ENCODE measurements at regions not wholly inside any gene's neighbourhood (a gene's known extent, or its start where the extent isn't known, plus 50 kb on each side); places are given as distances from the start of the nearest gene placed in this dataset.
A peak's percentile ranks its signal among the peaks of the same experiment; 100 is the strongest.

DNA sequence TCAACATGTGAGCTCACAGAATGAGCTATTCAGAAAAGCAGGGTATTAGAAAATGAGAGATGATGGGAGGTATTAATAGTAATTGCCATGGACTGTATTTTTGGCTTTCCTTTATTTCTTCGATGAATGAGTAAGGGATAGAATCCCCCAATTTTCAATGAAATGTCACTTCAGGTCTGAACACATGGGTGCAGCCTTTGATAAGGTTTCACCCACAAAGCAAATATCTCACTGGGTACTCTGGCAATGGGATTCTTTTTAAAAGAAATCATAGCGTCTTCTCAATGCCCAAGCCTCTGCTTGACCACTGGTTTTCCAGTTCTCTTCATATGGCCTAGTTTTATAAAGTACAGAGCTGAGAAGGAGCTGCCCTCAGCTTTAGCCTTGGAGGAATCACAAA is 610.5 kb upstream of the FANCL start:
- DNase-seq (no peak), ATAC-seq (no peak)
- intact Hi-C loops (cut with micrococcal nuclease), result no loop called here

DNA sequence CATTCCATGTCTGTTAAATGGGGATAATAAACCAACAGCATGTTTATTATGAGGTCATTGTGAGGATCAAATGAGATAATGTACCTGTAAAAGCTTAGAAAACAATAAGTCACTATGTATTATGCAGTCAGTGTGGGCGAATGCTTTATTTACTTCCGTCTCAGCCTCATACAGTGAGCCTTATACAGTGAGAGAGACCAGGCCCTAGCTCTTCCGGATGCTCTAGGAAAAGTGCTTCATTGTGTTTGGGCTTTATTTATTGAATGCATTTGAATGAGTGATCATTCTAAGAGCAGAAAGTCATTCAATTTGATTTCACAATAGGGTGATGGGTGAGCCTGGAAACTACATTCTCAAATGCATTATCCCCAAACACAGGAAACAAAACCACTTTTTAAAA is 603.9 kb upstream of the FANCL start:
- intact Hi-C loops (cut with micrococcal nuclease), result no loop called here
- no peak for DNase-seq
- no peak for ATAC-seq

DNA sequence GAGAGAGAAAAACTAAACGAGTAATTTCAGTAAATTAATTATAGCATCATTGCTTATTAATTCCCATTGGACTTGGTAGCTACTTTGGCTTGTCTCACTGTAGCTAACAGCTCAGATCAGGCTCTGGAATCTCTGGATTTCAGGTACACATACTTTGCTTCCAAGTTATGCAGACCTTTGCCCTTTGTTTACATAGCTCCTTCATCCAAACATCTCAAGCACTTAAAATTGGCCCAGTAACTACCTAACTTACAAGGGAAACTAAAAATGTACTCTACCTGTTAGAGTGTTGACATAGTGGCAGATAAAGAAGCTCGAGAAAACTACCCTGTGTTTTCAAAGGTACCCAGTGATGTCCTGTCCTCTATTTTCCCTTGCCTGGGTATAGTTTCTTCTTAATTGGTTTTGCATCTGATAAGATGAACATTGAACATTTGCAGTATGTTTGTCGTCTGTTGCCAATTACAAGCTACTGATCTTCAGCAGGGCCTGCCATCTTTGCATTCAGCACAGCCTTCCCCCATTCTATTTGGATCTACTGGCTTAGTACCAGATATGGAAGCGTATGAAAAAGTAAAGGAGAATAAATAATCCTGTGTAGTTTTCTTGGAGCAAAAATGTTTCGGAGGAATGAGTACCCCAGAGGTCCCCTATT is 601.5 kb upstream of the FANCL start:
- intact Hi-C loops (cut with micrococcal nuclease), result no loop called here
- no peak for ATAC-seq
- no peak for DNase-seq

DNA sequence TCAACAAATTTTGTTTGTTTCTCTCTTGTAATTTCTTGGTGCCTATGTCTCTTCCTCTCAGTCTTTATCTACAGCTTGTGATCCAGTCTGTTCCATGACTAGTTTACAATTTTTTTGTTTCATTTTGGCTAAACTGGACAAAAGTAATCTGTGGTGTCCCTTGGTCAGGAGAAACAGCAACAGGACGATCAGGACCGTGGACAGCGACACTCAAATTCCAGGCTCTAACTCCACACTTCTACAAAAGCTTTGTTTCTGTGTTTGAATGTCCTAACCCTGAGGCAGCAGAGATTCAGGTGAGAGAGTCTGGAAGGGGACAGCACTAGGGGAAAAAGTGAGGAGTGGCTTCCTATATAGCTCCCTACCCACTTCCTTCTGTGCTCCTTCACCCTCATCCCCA is 593.3 kb upstream of the FANCL start:
- DNase-seq (peak; percentile 28), ATAC-seq (no peak)
- intact Hi-C loops (cut with micrococcal nuclease), result no loop called here

DNA sequence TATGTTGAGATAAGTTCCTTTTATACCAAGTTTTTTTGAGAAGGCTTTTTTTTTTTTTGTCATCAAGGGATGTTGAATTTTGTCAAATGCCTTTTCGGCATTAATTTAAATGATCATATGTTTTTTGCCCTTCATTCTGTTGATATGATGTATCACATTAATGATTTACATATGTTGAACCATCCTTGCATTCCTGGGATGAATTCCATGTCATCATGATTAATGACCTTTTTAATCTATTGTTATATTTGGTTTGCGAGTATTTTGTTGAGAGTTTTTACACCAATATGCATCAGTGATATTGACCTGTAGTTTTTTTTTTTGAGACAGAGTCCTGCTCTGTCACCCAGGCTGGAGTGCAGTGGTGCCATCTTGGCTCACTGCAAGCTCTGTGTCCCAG is 585.7 kb upstream of the FANCL start:
- ATAC-seq (no peak), DNase-seq (no peak)
- intact Hi-C loops (cut with micrococcal nuclease), result no loop called here

DNA sequence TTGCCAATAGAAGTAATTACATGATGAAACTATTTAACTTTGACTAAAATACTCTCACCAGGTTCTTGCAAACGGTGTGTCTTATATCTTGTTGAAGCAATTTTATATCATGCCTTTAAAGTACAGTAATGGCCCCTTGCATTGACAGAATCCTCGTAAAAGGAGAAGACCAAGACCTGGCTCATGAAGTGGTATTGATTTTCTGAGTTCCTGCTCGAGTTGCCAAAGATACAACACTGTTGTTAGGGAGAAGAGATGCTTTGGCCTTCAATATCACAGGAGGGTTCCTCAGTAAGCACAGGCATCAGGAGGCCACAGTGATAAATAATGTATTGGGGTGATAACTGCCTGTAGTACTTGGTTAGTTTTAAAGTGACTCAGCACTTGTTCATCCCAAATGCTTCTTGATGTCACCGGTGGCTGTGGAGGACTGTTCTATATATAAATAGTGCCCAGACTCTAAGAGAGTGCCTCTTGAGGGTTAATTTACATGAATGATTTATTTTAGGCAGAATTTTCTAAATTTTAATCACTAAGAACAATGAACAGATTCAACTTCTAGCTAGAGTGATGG is 571.7 kb upstream of the FANCL start:
- ATAC-seq, result no peak
- DNase-seq, result no peak
- intact Hi-C loops (cut with micrococcal nuclease), result no loop called here

DNA sequence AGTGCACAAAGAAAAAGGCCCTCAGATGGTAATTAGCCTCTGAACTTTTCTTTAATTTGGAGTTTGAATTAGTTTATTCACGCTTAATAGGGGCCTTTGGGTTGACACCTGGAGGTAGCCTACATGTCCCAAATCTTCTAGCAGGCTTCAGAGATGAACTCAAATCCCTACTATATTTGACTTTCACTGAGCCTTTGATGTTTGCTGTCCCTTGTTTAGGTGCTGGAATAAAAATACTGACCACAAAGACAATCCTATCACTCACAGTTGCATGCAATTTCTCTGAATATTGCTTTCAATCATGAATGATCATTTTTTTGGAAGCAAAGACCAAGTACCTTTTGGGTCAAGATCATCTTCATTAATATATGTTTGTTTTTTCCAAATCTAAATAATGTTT is 564.0 kb upstream of the FANCL start:
- intact Hi-C loops (cut with micrococcal nuclease), result no loop called here
- DNase-seq, result no peak
- no peak for ATAC-seq

DNA sequence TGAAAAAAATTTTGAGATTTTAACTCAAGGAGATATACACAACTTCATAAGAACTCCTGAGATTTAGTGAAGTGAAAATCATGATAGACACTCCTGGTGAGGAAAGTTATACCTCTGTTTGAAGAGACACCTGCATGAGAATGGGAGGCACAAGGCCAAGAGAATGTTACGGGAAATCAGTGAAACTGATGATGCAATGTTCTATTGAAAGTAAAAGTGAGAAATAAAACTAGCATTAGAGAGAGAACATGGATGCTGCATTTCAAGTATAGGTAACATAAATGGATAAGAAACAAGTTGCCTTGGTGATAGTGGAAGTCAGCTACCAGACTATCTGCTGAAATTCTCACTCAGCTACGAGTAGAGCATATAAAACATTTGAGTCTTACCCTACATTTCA is 562.1 kb upstream of the FANCL start:
- no peak for ATAC-seq
- intact Hi-C loops (cut with micrococcal nuclease), result no loop called here

DNA sequence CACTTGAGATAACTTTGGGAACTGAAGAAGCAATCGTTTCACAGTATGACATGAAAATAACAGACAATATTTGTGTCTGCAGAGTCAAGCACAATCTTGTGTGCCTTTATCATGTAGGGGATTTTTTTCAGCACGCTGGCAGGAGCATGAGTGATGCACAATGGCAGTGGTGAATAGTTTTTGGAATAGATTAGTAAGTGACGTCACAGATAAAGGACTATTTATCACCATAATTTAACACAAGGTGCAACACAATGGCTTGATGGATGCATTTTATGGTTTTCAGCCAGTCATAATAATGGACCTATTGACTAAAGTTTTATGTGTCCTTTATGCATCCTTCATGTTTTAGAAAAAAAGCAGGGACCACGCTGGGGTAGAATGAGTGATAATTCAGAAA is 559.8 kb upstream of the FANCL start:
- intact Hi-C loops (cut with micrococcal nuclease), result no loop called here
- no peak for ATAC-seq

More for the DNA sequence above, 562.1 kb upstream of the FANCL start:
- DNase-seq, result no peak

DNA sequence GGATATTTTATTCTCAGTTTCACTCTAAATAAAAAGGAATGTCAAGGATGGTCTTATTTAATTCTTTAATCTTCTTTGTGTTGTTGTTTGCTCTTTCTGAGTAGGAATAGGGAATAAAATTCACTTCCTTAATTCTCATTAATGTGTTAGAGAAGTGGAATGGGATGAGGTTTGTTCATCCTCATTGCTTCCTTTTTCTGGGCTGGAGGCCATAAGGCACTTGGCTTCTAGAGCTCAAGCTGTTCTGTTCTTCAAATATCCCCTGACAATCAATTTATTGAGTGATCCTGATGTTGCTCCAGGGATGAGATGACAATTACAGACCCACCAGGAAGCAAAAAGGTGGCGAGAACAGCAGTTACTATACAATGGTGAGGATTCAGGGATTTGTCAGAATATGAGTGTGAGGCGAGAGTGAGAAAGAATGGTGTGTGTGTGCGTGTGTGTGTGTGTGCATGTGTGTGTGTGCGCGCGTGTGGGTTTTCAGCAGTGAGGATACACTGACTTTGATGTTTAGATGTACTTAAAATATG is 557.6 kb upstream of the FANCL start:
- intact Hi-C loops (cut with micrococcal nuclease), result no loop called here
- ATAC-seq (no peak), DNase-seq (no peak)

More for the DNA sequence above, 559.8 kb upstream of the FANCL start:
- no peak for DNase-seq

DNA sequence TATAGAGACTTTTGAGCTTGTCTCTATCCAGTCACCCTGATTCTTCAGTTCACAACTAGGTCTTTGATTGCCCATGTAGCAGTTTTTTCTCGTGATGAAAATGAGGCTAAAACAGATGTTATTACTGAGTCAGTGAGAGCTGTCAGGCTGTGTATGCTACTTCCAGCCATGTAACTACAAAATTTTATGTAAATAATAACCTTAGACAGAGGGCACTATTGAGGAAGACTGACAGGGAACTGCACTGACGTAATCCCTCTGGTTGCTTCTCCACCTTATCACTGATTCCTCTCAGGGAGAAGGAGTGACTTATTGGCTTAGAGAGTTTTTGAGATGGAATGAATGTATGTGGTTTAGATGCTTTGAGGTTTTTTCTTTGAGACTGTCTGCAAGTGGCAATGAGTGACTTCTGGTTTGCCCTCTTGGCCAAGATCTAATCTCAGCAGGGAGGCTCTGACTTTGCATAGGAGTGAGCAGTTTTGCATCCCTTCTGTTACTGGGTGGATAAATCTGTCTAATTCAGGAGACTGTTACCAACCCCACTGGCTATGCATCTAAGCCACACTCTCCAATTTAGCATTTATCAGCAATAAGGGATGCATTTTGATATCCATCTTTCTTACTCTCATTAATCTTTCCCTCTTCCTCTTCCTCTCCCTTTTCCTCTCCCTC is 555.2 kb upstream of the FANCL start:
- no peak for DNase-seq
- intact Hi-C loops (cut with micrococcal nuclease), result no loop called here
- no peak for ATAC-seq

DNA sequence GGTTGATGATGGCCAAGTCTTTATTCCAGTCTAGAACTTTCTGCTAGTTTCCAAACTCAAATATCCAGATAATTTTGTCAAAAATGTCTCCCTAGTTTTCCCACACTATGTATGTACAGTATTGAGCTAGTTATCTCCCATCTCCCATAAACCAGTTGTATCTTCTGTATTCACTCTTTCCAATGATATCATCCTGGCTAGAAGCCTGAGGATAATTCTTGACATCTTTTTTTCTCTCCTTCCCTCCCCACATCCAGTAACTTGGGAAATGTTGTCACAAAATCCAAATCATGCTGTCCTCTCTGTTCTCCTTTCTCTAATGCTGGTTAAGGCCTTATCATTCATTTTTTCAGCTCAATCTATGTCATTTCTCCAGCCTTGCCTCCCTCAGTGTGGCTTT is 553.8 kb upstream of the FANCL start:
- ATAC-seq (no peak), DNase-seq (no peak)
- intact Hi-C loops (cut with micrococcal nuclease), result no loop called here

DNA sequence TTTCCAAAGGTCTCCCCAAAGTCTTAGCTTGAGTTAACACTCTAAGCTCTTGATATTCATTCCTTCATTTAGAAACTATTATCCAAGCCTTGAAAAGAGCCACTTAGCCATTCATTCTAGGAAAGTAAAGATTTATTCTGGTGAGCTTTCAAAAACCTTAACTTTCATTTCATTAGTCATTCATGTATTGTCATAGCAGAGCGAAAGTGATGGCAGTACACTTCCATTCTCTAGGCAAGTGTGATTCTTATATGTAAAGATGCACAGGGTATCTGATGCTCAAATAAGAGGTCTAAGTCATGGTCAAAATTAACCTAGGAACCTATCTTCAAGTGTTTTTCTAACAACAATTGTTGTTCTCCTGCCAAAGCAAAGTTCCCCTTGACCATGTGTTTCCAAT is 553.0 kb upstream of the FANCL start:
- DNase-seq, result no peak
- intact Hi-C loops (cut with micrococcal nuclease), result no loop called here
- no peak for ATAC-seq

DNA sequence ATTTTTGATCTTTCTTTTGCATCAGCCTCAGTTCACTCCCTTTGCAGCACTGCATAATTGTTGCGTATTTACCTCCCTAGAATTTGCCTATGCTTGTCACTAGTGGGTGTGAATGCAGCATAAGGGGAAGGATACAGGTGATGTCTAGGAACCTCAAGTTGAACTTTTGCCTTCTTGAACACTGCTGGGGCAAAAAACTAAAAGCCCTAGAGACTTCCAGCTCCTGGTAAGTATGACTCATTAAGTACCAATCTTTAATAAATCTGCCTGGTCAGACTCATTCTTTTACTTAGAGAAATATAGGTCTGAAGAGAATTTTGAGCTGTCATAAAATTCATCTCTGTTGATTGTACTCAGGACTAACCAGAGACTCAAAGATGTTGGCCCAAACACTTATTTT is 547.3 kb upstream of the FANCL start:
- intact Hi-C loops (cut with micrococcal nuclease), result no loop called here
- ATAC-seq (no peak), DNase-seq (no peak)

DNA sequence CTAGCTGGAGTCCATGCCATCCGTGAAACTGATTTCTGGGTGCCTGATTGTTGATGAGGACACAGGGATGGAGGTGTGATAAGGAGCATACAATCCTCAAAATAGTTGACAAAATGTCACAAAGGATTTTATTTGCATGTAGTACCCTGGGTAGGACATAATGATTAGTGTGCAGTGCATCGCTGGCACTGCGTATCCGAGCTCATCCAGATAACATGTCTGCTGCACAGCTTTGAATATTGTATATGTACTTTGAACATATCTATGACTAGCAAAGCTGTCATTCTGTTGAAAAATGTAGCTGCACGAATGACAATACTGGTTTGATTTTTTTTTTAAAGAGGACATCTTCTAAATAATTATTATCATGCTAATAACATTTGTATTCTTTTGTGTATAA is 529.7 kb upstream of the FANCL start:
- intact Hi-C loops (cut with micrococcal nuclease), result no loop called here
- DNase-seq (no peak), ATAC-seq (no peak)

DNA sequence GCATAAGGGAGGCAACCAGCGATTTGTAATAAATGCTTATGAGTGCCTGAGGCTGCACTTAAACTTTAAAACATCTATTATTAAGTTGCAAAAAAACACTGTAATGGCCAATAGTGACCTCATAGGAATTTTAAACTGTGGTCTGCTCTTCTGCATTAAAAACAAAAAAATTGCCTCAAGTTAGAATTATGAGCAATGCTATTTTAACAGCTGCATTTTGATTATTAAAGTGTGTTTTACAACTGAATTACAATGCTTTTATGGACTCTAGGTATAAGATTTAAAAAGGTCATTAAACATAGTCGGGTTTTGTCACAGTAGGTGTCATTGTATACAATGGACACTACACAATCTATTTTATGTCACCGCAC is 528.7 kb upstream of the FANCL start:
- ATAC-seq (no peak), DNase-seq (no peak)
- intact Hi-C loops (cut with micrococcal nuclease), result no loop called here

DNA sequence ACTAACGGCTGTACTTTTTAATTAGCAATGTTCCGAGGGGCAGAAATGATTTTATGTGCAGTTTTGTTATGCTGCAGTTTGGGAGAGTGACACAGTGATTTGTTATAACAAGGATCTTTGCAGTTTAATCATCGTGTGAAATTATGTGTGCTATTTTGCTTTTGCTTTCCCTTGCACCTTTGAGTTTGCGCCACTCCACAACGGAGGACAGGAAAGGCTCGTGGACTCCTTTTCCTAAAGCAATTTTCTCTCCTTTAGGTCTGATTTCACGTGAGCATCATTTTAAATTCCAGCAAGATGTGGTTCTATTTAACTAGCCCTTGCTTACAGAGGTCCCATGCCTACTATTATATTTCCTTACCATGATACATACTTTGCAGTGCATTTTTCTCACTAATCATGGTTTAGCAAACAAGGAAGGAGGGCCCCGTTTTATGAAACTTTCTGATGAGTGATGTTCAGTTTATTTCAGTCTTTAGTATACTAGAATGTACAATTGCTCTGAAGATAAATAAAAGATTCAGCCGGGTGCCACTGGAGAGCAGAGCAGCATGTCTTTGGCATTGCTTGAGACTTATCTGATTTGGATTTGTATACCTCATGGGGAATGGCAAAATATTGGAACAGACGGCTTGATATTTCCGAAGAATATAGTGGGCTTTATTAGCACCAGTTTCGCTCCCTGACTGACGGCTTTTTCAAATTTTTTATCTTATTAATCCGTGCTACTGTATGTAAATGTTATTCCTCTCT is 528.2 kb upstream of the FANCL start:
- intact Hi-C loops (cut with micrococcal nuclease), result no loop called here
- ATAC-seq (no peak), DNase-seq (no peak)

DNA sequence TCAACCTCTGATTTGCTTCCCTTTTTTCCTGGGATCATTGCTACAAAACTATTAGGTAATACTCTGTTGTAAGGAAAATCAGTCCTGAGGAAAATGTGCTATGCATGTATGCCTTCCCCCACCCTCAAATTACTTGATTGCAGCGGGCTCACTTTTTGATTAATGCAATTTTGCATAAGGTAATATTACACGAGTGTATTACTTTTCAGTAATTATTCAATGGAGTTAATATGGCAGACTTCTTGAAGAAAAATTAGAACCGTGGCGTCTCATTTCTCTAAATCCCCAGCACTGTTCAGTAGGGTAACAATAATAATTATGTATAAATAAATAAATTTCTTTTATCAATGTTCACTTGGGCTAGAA is 527.6 kb upstream of the FANCL start:
- intact Hi-C loops (cut with micrococcal nuclease), result no loop called here
- no peak for DNase-seq
- no peak for ATAC-seq

DNA sequence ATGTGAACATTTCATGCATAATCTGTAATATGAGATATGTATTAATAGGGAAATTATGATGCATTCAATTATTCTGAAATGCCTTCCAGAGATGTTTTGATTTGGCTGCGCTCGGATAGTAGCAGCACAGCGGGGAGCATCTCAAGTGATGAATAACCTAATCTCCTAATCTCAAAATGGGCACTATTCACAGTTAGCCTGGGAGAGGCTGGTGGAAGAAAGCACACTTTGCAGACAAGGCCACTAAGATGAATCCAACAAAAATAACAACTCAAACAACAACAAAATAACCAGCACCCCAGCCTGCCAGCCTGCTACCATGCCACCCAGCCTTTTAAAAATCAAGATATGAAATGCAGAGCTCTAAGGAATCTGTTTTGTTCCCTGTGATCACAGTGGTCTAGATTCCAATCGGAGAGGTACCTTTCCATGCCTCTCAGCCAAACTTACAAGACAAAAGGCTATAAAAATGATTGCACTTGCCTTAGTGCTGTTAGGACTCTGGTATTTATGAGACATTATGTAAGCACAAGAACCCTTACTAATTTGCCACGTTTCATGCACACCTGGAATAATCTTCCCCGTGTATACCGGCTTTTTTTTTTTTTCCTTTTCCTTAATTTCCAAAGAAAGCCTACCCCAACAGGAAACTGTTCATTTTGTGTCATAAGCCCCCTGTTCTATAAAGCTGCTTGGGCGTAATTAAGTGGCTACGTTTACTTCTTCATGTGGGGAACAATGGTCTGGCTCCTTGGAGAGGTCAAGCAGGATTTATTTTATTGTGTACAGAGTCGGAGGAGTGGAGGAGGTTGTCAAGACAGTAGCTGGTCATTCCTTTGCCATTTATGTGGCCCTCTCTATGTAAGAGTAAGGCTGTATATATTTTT is 526.9 kb upstream of the FANCL start:
- no peak for DNase-seq
- ATAC-seq, result no peak
- intact Hi-C loops (cut with micrococcal nuclease), result no loop called here
